CD14-positive monocyte (primary cell): ENCODE measurements at regions not wholly inside any gene's neighbourhood (a gene's known extent, or its start where the extent isn't known, plus 50 kb on each side); places are given as distances from the start of the nearest gene placed in this dataset.

Source experiments
- DNase-seq, 3 donors: peaks; one replicate each; pipeline ENCODE4 v3.0.0-alpha.2; 2011 to 2022
- H2AFZ ChIP-seq: 2 replicates; pipeline ENCODE4 v1.6.0; 2012; ENCODE audit warnings: mild to moderate bottlenecking, low read depth, low read length, inconsistent platforms; ENCODE audit not compliant: insufficient read depth, poor library complexity, severe bottlenecking
- H3K27ac ChIP-seq, 2 donors: 1 replicate in 1 of 2; 2 replicates in 1 of 2; pipeline ENCODE4 v1.5.1; 2012 to 2013; ENCODE audit warnings: low read length in 2 of 2, control low read depth in 1 of 2, inconsistent platforms in 1 of 2, low read depth in 1 of 2, mild to moderate bottlenecking in 1 of 2
- H3K27me3 ChIP-seq, 2 donors: one replicate each; pipeline versions ENCODE4 v1.6.0 to v1.6.1; 2011 to 2013; ENCODE audit warnings: low read length in 2 of 2; ENCODE audit not compliant: control insufficient read depth in 2 of 2, insufficient read depth in 2 of 2
- H3K36me3 ChIP-seq, 2 donors: replicated peaks in 1 of 2; 1 replicate in 1 of 2; 2 replicates in 1 of 2; pipeline versions ENCODE4 v1.5.1 to v1.6.1; 2012 to 2013; ENCODE audit warnings: low read length in 2 of 2, control low read depth in 1 of 2, inconsistent platforms in 1 of 2, mild to moderate bottlenecking in 1 of 2; ENCODE audit not compliant: insufficient read depth in 2 of 2, control insufficient read depth in 1 of 2
- H3K4me1 ChIP-seq, 2 donors: 1 replicate in 1 of 2; 2 replicates in 1 of 2; pipeline versions ENCODE4 v1.5.1 to v1.6.1; 2012 to 2013; ENCODE audit warnings: low read length in 2 of 2, control low read depth in 1 of 2, inconsistent platforms in 1 of 2, mild to moderate bottlenecking in 1 of 2, moderate library complexity in 1 of 2; ENCODE audit not compliant: insufficient read depth in 2 of 2, control insufficient read depth in 1 of 2
- H3K4me2 ChIP-seq: replicated peaks from 2 replicates; pipeline ENCODE3; 2012; ENCODE audit warnings: low read length, moderate library complexity, mild to moderate bottlenecking; ENCODE audit not compliant: poor library complexity, severe bottlenecking; ENCODE audit errors: extremely low read depth
- H3K4me3 ChIP-seq, 3 experiments: fragments of 200-600 bp in 1 of 3; sonication (generic) in 1 of 3; replicated peaks in 1 of 3; 1 replicate in 2 of 3; 2 replicates in 1 of 3; pipeline ENCODE4 v1.5.1; 2011 to 2013; ENCODE audit warnings: low read length in 3 of 3, mild to moderate bottlenecking in 3 of 3, control low read depth in 2 of 3, low read depth in 2 of 3, inconsistent platforms in 1 of 3, moderate library complexity in 1 of 3
- H3K79me2 ChIP-seq: 2 replicates; pipeline ENCODE4 v1.6.0; 2012; ENCODE audit warnings: mild to moderate bottlenecking, control low read depth, inconsistent platforms, low read length, moderate library complexity; ENCODE audit not compliant: insufficient read depth
- H3K9ac ChIP-seq: 2 replicates; pipeline ENCODE4 v1.6.0; 2017; ENCODE audit warnings: low read length, mild to moderate bottlenecking; ENCODE audit not compliant: insufficient read depth, poor library complexity, severe bottlenecking
- H3K9me3 ChIP-seq, 2 donors: replicated peaks in 1 of 2; 1 replicate in 1 of 2; 2 replicates in 1 of 2; pipeline versions ENCODE4 v1.5.1 to v1.6.1; 2012 to 2013; ENCODE audit warnings: low read length in 2 of 2, control low read depth in 1 of 2; ENCODE audit not compliant: control insufficient read depth in 1 of 2, insufficient read depth in 1 of 2
- H4K20me1 ChIP-seq: 2 replicates; pipeline ENCODE4 v1.6.0; 2012; ENCODE audit warnings: mild to moderate bottlenecking, low read length, control low read depth, moderate library complexity; ENCODE audit not compliant: insufficient read depth
- H3K27ac Mint-ChIP-seq, 7 donors: one replicate each; pipeline ENCODE4 v1.8.0; 2020; ENCODE audit warnings: mild to moderate bottlenecking in 7 of 7, mixed read lengths in 7 of 7, moderate library complexity in 6 of 7, inconsistent platforms in 2 of 7
- H3K27me3 Mint-ChIP-seq, 3 donors: one replicate each; pipeline ENCODE4 v1.8.0; 2021 to 2022; ENCODE audit warnings: low read depth in 3 of 3, mild to moderate bottlenecking in 3 of 3, mixed read lengths in 3 of 3, moderate library complexity in 3 of 3, inconsistent platforms in 1 of 3
- H3K36me3 Mint-ChIP-seq, 2 donors: one replicate each; pipeline ENCODE4 v1.8.0; 2020; ENCODE audit warnings: mixed read lengths in 2 of 2, inconsistent platforms in 1 of 2, mild to moderate bottlenecking in 1 of 2
- H3K4me1 Mint-ChIP-seq: one replicate; pipeline ENCODE4 v1.8.0; 2020; ENCODE audit warnings: mild to moderate bottlenecking, mixed read lengths
- H3K4me3 Mint-ChIP-seq, 2 donors: one replicate each; pipeline ENCODE4 v1.8.0; 2020; ENCODE audit warnings: mild to moderate bottlenecking in 2 of 2, mixed read lengths in 2 of 2, moderate library complexity in 1 of 2
- H3K9me3 Mint-ChIP-seq, 7 donors: one replicate each; pipeline ENCODE4 v1.8.0; 2020 to 2022; ENCODE audit warnings: mixed read lengths in 7 of 7, mild to moderate bottlenecking in 6 of 7, moderate library complexity in 6 of 7, inconsistent platforms in 2 of 7
- WGBS: methylation state at CpG from one replicate; pipeline ENCODE4 v1.1.5; 2013; ENCODE audit warnings: missing lambda C conversion rate; ENCODE audit not compliant: insufficient coverage; 5-methylcytosine and 5-hydroxymethylcytosine counted together
- intact Hi-C, 2 donors: fragments of 100-400 bp; cut with micrococcal nuclease; formaldehyde crosslinking; loops; one replicate each; pipeline versions ENCODE4 v1.15.0 to v1.15.1; 2023
- TF ChIP-seq, protein P1 (sequence below): fragments of 200-600 bp; IDR thresholded peaks from one replicate; pipeline ENCODE4 v1.8.0; 2022; ENCODE audit warnings: antibody characterized with exemption, mild to moderate bottlenecking

DNA sequence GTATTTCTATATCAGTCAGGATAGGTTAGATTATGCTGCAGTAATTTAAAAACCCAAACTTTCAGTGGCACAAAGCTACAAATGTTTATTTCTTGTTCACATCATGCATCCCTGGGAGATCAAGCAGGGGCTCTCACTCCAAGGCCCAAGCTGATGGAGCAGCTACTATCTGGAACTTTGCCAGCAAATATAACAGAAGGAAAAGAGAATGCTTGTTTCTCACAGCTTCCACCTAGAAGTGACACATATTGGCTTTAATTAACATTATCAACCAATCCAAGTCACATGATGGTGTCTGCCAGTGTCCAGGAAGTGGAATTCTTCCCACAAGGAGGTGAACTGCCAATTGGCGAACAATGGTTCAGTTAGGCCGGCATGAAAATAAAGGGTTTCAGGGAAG lies 306.9 kb downstream of the BCL11A start:
- Histone ChIP-seq H3K4me2 (no peak overlapping the region), H3K4me1 (no peaks in the 10 kb centered on the region), H3K4me3 (no peak overlapping the region), H3K79me2 (no peaks in the 10 kb centered on the region), H3K9ac (no peak overlapping the region), H2AFZ (no peak overlapping the region), H3K27me3 (no peaks in the 10 kb centered on the region), H3K9me3 (no peaks in the 10 kb centered on the region), H3K27ac (no peak overlapping the region), H3K36me3 (no peaks in the 10 kb centered on the region), H4K20me1 (no peaks in the 10 kb centered on the region)
- intact Hi-C loops, result no loop called here
- Mint-ChIP-seq H3K27ac (peak overlapping the region in 1 of 7 donors; percentile 22), H3K4me1 (peaks cover 12% of the 10 kb centered on the region), H3K27me3 (peaks cover 0 to 2% (median 0%) of the 10 kb centered on the region in 3 donors), H3K4me3 (no peak overlapping the region), H3K9me3 (peaks cover 0 to 11% (median 6%) of the 10 kb centered on the region in 7 donors), H3K36me3 (no peaks in the 10 kb centered on the region)
- no peak for DNase-seq
- TF ChIP-seq, protein P1, sequence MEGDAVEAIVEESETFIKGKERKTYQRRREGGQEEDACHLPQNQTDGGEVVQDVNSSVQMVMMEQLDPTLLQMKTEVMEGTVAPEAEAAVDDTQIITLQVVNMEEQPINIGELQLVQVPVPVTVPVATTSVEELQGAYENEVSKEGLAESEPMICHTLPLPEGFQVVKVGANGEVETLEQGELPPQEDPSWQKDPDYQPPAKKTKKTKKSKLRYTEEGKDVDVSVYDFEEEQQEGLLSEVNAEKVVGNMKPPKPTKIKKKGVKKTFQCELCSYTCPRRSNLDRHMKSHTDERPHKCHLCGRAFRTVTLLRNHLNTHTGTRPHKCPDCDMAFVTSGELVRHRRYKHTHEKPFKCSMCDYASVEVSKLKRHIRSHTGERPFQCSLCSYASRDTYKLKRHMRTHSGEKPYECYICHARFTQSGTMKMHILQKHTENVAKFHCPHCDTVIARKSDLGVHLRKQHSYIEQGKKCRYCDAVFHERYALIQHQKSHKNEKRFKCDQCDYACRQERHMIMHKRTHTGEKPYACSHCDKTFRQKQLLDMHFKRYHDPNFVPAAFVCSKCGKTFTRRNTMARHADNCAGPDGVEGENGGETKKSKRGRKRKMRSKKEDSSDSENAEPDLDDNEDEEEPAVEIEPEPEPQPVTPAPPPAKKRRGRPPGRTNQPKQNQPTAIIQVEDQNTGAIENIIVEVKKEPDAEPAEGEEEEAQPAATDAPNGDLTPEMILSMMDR, result no peak
- WGBS, result no CpG with 5 or more reads among the region's 2 CpGs

DNA sequence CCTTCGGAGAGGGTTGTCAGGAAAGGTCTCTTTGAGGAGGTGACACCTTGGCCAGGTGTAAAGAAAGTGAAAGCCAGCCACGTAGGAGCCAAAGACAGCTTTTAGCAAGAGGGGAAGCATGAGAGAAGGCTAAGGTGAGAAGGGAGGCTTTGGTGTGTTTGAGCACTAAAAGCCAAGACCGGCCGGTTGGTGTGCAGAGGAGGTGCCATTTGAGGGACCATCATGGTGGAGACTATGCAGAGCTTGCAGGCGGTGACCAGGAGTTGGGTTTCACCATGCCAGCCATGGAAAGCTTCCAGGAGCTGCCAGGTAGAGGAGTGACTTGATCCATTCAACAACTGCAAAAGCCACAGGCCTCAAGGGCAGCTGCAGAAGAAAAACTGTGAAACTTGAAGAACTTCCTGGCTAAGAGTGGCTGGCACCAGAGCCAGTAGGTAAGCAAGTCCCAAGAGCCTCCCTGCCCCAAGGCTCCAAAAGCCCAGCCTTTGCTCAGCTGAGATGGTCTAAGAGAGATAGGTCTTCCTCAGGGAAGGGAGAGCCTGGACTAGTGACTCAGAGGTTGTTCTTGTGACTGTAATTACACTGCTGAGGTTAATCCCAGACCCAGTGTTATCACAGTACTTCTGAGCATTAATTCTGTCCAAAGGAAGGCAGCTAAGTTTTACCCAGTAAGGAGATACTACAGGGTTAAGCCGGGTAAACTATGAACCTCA lies 319.0 kb downstream of the BCL11A start:
- H2AFZ ChIP-seq, result no peak overlapping the region
- peaks cover 2% of the 10 kb centered on the region for H3K4me1 Mint-ChIP-seq
- H3K4me3 Mint-ChIP-seq, result no peak overlapping the region
- TF ChIP-seq, protein P1, result no peak
- H3K4me1 ChIP-seq, result no peaks in the 10 kb centered on the region
- H3K9me3 Mint-ChIP-seq, result peaks cover 5 to 29% (median 17%) of the 10 kb centered on the region in 7 donors
- intact Hi-C loops, result no loop called here
- no peaks in the 10 kb centered on the region for H3K36me3 Mint-ChIP-seq
- no peak overlapping the region for H3K4me3 ChIP-seq
- H3K9ac ChIP-seq, result no peak overlapping the region
- H4K20me1 ChIP-seq, result no peaks in the 10 kb centered on the region
- no peaks in the 10 kb centered on the region for H3K36me3 ChIP-seq
- no peak overlapping the region for H3K27ac ChIP-seq
- peaks cover 2% of the 10 kb centered on the region in 3 donors for H3K27me3 Mint-ChIP-seq
- DNase-seq, result no peak
- peaks cover 0 to 4% of the 10 kb centered on the region in 2 donors for H3K9me3 ChIP-seq
- 94% methylated on average over 5 of the region's 6 CpGs for WGBS
- H3K27me3 ChIP-seq, result no peaks in the 10 kb centered on the region
- no peak overlapping the region for H3K4me2 ChIP-seq
- H3K79me2 ChIP-seq, result no peaks in the 10 kb centered on the region
- no peak overlapping the region for H3K27ac Mint-ChIP-seq
